Natural killer cell (primary cell): ENCODE measurements at regions not wholly inside any gene's neighbourhood (a gene's known extent, or its start where the extent isn't known, plus 50 kb on each side); places are given as distances from the start of the nearest gene placed in this dataset.

ENCODE experiments used
- ATAC-seq, 3 donors: fragments of 150-1000 bp in 2 of 3; fragments of 200-7000 bp in 1 of 3; cut with Tn5 transposase; 1 replicate in 1 of 3; 2 replicates in 2 of 3; pipeline ENCODE4 v1.10.0; 2021; ENCODE audit warnings: mild to moderate bottlenecking in 2 of 3, moderate library complexity in 2 of 3
- DNase-seq, 2 donors: peaks; one replicate each; pipeline versions ENCODE4 v3.0.0 to v3.0.0-alpha.2; 2013 to 2021; ENCODE audit warnings: mixed read lengths in 1 of 2
- H3K27ac ChIP-seq: one replicate; pipeline ENCODE4 v1.5.1; 2013; ENCODE audit warnings: mild to moderate bottlenecking, low read length
- H3K27me3 ChIP-seq: one replicate; pipeline ENCODE4 v1.6.1; 2013; ENCODE audit warnings: low read length; ENCODE audit not compliant: control insufficient read depth, insufficient read depth
- H3K36me3 ChIP-seq: one replicate; pipeline ENCODE4 v1.6.1; 2013; ENCODE audit warnings: low read length; ENCODE audit not compliant: control insufficient read depth, insufficient read depth
- H3K4me1 ChIP-seq: one replicate; pipeline ENCODE4 v1.6.1; 2013; ENCODE audit warnings: low read length; ENCODE audit not compliant: control insufficient read depth, insufficient read depth
- H3K4me3 ChIP-seq: one replicate; pipeline ENCODE4 v1.5.1; 2013; ENCODE audit warnings: low read length
- H3K9me3 ChIP-seq: one replicate; pipeline ENCODE4 v1.6.1; 2013; ENCODE audit warnings: low read length; ENCODE audit not compliant: control insufficient read depth, insufficient read depth
- H3K27ac Mint-ChIP-seq, 2 donors: one replicate each; pipeline ENCODE4 v1.8.0; 2022; ENCODE audit warnings: mild to moderate bottlenecking in 2 of 2, mixed read lengths in 2 of 2, moderate library complexity in 1 of 2
- H3K27me3 Mint-ChIP-seq, 2 donors: one replicate each; pipeline ENCODE4 v1.8.0; 2022; ENCODE audit warnings: low read depth in 2 of 2, mixed read lengths in 2 of 2
- H3K36me3 Mint-ChIP-seq: one replicate; pipeline ENCODE4 v1.8.0; 2022; ENCODE audit warnings: mixed read lengths
- H3K4me1 Mint-ChIP-seq, 2 donors: one replicate each; pipeline ENCODE4 v1.8.0; 2022; ENCODE audit warnings: mixed read lengths in 2 of 2
- H3K4me3 Mint-ChIP-seq: one replicate; pipeline ENCODE4 v1.8.0; 2022; ENCODE audit warnings: mild to moderate bottlenecking, moderate library complexity, mixed read lengths
- H3K9me3 Mint-ChIP-seq, 2 donors: one replicate each; pipeline ENCODE4 v1.8.0; 2022; ENCODE audit warnings: mixed read lengths in 2 of 2
- WGBS: methylation state at CpG from one replicate; pipeline ENCODE4 v1.1.7; 2013; ENCODE audit warnings: missing lambda C conversion rate; ENCODE audit not compliant: insufficient coverage; 5-methylcytosine and 5-hydroxymethylcytosine counted together
- intact Hi-C: fragments of 100-400 bp; cut with micrococcal nuclease; formaldehyde crosslinking; loops from one replicate; pipeline ENCODE4 v1.14.2; 2022
- TF ChIP-seq, protein P1 (sequence below): fragments of 200-600 bp; IDR thresholded peaks from one replicate; pipeline ENCODE4 v1.8.0; 2022; ENCODE audit warnings: antibody characterized with exemption

- Mint-ChIP-seq H3K27me3 (no peaks in the 10 kb centered on the region), H3K9me3 (peaks cover 2 to 11% of the 10 kb centered on the region in 2 donors), H3K36me3 (no peaks in the 10 kb centered on the region), H3K4me1 (no peaks in the 10 kb centered on the region), H3K27ac (no peak overlapping the region), H3K4me3 (no peak overlapping the region)
- Histone ChIP-seq H3K9me3 (peaks cover 9% of the 10 kb centered on the region), H3K4me3 (no peak overlapping the region), H3K4me1 (no peaks in the 10 kb centered on the region), H3K36me3 (no peaks in the 10 kb centered on the region), H3K27me3 (no peaks in the 10 kb centered on the region), H3K27ac (no peak overlapping the region)
- intact Hi-C loops: no loop called here
- TF ChIP-seq, protein P1, sequence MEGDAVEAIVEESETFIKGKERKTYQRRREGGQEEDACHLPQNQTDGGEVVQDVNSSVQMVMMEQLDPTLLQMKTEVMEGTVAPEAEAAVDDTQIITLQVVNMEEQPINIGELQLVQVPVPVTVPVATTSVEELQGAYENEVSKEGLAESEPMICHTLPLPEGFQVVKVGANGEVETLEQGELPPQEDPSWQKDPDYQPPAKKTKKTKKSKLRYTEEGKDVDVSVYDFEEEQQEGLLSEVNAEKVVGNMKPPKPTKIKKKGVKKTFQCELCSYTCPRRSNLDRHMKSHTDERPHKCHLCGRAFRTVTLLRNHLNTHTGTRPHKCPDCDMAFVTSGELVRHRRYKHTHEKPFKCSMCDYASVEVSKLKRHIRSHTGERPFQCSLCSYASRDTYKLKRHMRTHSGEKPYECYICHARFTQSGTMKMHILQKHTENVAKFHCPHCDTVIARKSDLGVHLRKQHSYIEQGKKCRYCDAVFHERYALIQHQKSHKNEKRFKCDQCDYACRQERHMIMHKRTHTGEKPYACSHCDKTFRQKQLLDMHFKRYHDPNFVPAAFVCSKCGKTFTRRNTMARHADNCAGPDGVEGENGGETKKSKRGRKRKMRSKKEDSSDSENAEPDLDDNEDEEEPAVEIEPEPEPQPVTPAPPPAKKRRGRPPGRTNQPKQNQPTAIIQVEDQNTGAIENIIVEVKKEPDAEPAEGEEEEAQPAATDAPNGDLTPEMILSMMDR: no peak
- ATAC-seq: no peak
- no peak for DNase-seq
These were observed 319.1 kb upstream of the SYNCRIP start for GRCh38 chr6:85961746-85962145.

DNA sequence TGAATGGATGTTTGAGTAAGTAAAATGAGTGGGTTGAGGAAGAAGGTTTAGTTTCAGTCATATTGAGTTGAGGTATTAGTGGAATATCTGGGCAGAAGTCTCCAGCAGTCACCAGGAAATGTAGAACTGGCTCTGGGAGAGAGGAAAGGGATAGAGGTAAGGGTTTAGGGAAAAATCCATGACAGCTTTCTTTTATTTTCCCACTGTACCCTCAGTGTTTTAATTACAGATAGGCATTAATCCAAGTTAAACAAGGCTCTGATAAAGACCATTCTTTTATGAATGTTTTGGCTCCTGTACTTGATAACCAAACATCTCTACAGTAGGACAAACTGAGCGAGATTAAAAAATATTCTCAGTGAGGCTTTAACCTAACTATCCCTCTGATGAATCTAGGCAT, 318.4 kb upstream of the SYNCRIP start:
- Histone ChIP-seq H3K27ac (no peak overlapping the region), H3K4me3 (no peak overlapping the region), H3K36me3 (no peaks in the 10 kb centered on the region), H3K4me1 (no peaks in the 10 kb centered on the region), H3K9me3 (peaks cover 9% of the 10 kb centered on the region), H3K27me3 (no peaks in the 10 kb centered on the region)
- Mint-ChIP-seq H3K27me3 (no peaks in the 10 kb centered on the region), H3K9me3 (peaks cover 2 to 11% of the 10 kb centered on the region in 2 donors), H3K27ac (no peak overlapping the region), H3K36me3 (no peaks in the 10 kb centered on the region), H3K4me1 (no peaks in the 10 kb centered on the region), H3K4me3 (no peak overlapping the region)
- intact Hi-C loops: no loop called here
- no peak for DNase-seq
- ATAC-seq: no peak
- WGBS: no CpG with 5 or more reads among the region's 1 CpG
- TF ChIP-seq, protein P1: no peak

- Mint-ChIP-seq H3K4me1 (no peaks in the 10 kb centered on the region), H3K36me3 (peaks cover 8% of the 10 kb centered on the region), H3K27ac (no peak overlapping the region), H3K4me3 (no peak overlapping the region), H3K27me3 (no peaks in the 10 kb centered on the region), H3K9me3 (peaks cover 12% of the 10 kb centered on the region in 2 donors)
- DNase-seq (no peak), ATAC-seq (no peak)
- no peak overlapping the region for H3K4me3 ChIP-seq
- H3K4me1 ChIP-seq: no peaks in the 10 kb centered on the region
- H3K27ac ChIP-seq: no peak overlapping the region
- no peaks in the 10 kb centered on the region for H3K27me3 ChIP-seq
- H3K9me3 ChIP-seq: no peaks in the 10 kb centered on the region
- TF ChIP-seq, protein P1: no peak
- WGBS: no CpG with 5 or more reads among the region's 3 CpGs
- intact Hi-C loops: no loop called here
- H3K36me3 ChIP-seq: no peaks in the 10 kb centered on the region
These were observed 305.8 kb upstream of the SYNCRIP start for GRCh38 chr6:85948481-85948880.

DNA sequence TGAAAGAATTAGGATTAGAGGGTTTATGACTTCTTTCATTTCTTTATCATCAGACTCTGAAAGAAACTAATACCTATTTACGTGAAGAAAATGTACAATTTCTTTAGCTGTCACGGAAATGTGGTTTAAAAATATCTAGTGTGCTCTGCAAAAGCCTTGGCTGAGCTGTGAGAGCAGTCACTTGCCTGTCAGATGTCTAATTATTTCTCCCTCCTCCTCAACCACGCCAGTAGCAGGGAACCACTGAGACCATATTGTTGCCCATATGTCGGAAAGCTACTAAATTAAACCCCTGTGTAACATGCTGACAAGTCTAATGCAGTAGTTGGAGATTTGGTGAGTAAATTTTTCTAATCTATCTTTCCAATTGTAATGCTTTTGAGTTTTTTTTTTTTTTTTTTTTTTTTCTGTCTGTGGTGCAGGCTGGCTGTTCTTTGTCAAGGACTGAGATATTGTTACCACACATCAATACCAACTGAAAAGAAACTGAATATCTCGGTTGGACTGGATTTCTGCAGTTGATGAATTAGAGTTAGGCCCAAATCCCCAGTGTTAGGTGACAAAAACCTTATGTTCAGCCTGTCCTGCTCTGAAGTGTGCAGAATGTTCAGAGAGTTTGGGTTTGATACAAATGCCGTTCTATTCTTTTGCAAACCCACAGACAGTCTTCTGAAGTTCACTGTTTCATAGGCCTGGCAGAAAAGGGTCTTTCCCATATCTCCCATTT, 302.9 kb upstream of the SYNCRIP start:
- TF ChIP-seq, protein P1: no peak
- no peak overlapping the region for H3K27ac Mint-ChIP-seq
- H3K4me1 ChIP-seq: no peaks in the 10 kb centered on the region
- H3K27me3 Mint-ChIP-seq: no peaks in the 10 kb centered on the region
- intact Hi-C loops: no loop called here
- H3K4me3 ChIP-seq: no peak overlapping the region
- DNase-seq: no peak
- 73% methylated on average over 4 of the region's 6 CpGs for WGBS
- no peaks in the 10 kb centered on the region for H3K4me1 Mint-ChIP-seq
- peaks cover 2% of the 10 kb centered on the region for H3K36me3 Mint-ChIP-seq
- no peak for ATAC-seq
- H3K36me3 ChIP-seq: no peaks in the 10 kb centered on the region
- peaks cover 5 to 8% of the 10 kb centered on the region in 2 donors for H3K9me3 Mint-ChIP-seq
- no peak overlapping the region for H3K27ac ChIP-seq
- H3K9me3 ChIP-seq: no peaks in the 10 kb centered on the region
- no peaks in the 10 kb centered on the region for H3K27me3 ChIP-seq
- no peak overlapping the region for H3K4me3 Mint-ChIP-seq
